HEK293 (cell line): ENCODE measurements at regions not wholly inside any gene's neighbourhood (a gene's known extent, or its start where the extent isn't known, plus 50 kb on each side); places are given as distances from the start of the nearest gene placed in this dataset.

ENCODE experiments used
- CTCF ChIA-PET: fragments of 350-600 bp; formaldehyde crosslinking; extraction: SDS; loops from one replicate; lab custom pipeline; 2021; ENCODE audit warnings: antibody characterized with exemption; lab: Yijun Ruan, JAX
- POLR2A ChIA-PET: fragments of 300-600 bp; formaldehyde crosslinking; extraction: SDS; loops from one replicate; lab custom pipeline; 2020; ENCODE audit warnings: antibody characterized with exemption, inconsistent platforms; lab: Yijun Ruan, JAX
- H3K27ac ChIP-seq: fragments of 200-500 bp; sonication (Bioruptor generic); 2 replicates; pipeline ENCODE4 v1.5.1; 2014; ENCODE audit warnings: low read depth, low read length, control low read depth, inconsistent platforms; ENCODE audit errors: extremely low read depth
- H3K36me3 ChIP-seq, 2 experiments: fragments of 200-500 bp in 1 of 2; sonication (Bioruptor generic) in 1 of 2; 1 replicate in 1 of 2; 2 replicates in 1 of 2; pipeline ENCODE4 v1.5.1; 2014 to 2017; ENCODE audit warnings: inconsistent platforms in 2 of 2, low read length in 2 of 2; ENCODE audit not compliant: control insufficient read depth in 2 of 2, insufficient read depth in 1 of 2
- H3K4me1 ChIP-seq: fragments of 200-500 bp; sonication (Bioruptor generic); 2 replicates; pipeline ENCODE4 v1.5.1; 2014; ENCODE audit warnings: mild to moderate bottlenecking, low read length, inconsistent platforms; ENCODE audit not compliant: control insufficient read depth, insufficient read depth
- H3K4me3 ChIP-seq: 2 replicates; pipeline ENCODE4 v1.5.1; 2011; ENCODE audit warnings: low read depth, mild to moderate bottlenecking, control low read depth, low read length, moderate library complexity
- H3K9me3 ChIP-seq: fragments of 200-500 bp; sonication (Bioruptor generic); 2 replicates; pipeline ENCODE4 v1.5.1; 2014; ENCODE audit warnings: low read depth, low read length, inconsistent platforms; ENCODE audit not compliant: control insufficient read depth, insufficient read depth
- CTCF ChIP-seq: fragments of 450-650 bp; formaldehyde crosslinking; IDR thresholded peaks from 2 replicates; pipeline ENCODE4 v1.5.1; 2016; ENCODE audit warnings: missing biosample characterization, missing genetic modification characterization
- GLIS1 ChIP-seq: fragments of 450-650 bp; formaldehyde crosslinking; IDR thresholded peaks from 2 replicates; pipeline ENCODE4 v1.5.1; 2016; ENCODE audit warnings: missing biosample characterization, missing genetic modification characterization
- IKZF3 ChIP-seq: fragments of 450-650 bp; IDR thresholded peaks from 2 replicates; pipeline ENCODE4 v1.5.0; 2018; ENCODE audit warnings: missing biosample characterization, mild to moderate bottlenecking, missing genetic modification characterization, moderate library complexity
- MZF1 ChIP-seq: fragments of 450-650 bp; formaldehyde crosslinking; IDR thresholded peaks from 2 replicates; pipeline ENCODE4 v1.5.1; 2017; ENCODE audit warnings: missing biosample characterization, missing genetic modification characterization, borderline replicate concordance
- OSR2 ChIP-seq: fragments of 450-650 bp; formaldehyde crosslinking; IDR thresholded peaks from 2 replicates; pipeline ENCODE4 v1.5.1; 2016; ENCODE audit warnings: missing biosample characterization, missing genetic modification characterization
- PRDM1 ChIP-seq: fragments of 450-650 bp; formaldehyde crosslinking; IDR thresholded peaks from 2 replicates; pipeline ENCODE4; 2016; ENCODE audit warnings: missing biosample characterization, missing genetic modification characterization
- TCF7L2 ChIP-seq: IDR thresholded peaks from 2 replicates; pipeline ENCODE4 v1.6.1; 2011; ENCODE audit warnings: low read depth, mild to moderate bottlenecking, inconsistent platforms, low read length, moderate library complexity, borderline replicate concordance
- ZBTB17 ChIP-seq: fragments of 450-650 bp; formaldehyde crosslinking; IDR thresholded peaks from 2 replicates; pipeline ENCODE4 v1.5.1; 2016; ENCODE audit warnings: missing biosample characterization, missing genetic modification characterization
- ZNF10 ChIP-seq: fragments of 450-650 bp; formaldehyde crosslinking; IDR thresholded peaks from 2 replicates; pipeline ENCODE4 v1.5.1; 2017; ENCODE audit warnings: missing biosample characterization, missing genetic modification characterization
- ZNF19 ChIP-seq: fragments of 450-650 bp; formaldehyde crosslinking; IDR thresholded peaks from 2 replicates; pipeline ENCODE4; 2016; ENCODE audit warnings: missing biosample characterization, missing genetic modification characterization, low read depth
- ZNF239 ChIP-seq: fragments of 450-650 bp; formaldehyde crosslinking; IDR thresholded peaks from 2 replicates; pipeline ENCODE4 v1.5.1; 2016; ENCODE audit warnings: missing biosample characterization, missing genetic modification characterization
- ZNF335 ChIP-seq: fragments of 450-650 bp; formaldehyde crosslinking; conservative IDR thresholded peaks from 2 replicates; pipeline ENCODE4 v1.5.1; 2016; ENCODE audit warnings: missing biosample characterization, missing genetic modification characterization
- ZNF366 ChIP-seq: fragments of 450-650 bp; formaldehyde crosslinking; conservative IDR thresholded peaks from 2 replicates; pipeline ENCODE4 v1.5.1; 2016; ENCODE audit warnings: missing biosample characterization, missing genetic modification characterization
- ZNF571 ChIP-seq: fragments of 450-650 bp; formaldehyde crosslinking; IDR thresholded peaks from 2 replicates; pipeline ENCODE4 v1.5.0; 2017; ENCODE audit warnings: missing biosample characterization, missing genetic modification characterization
- ZNF600 ChIP-seq: fragments of 450-650 bp; formaldehyde crosslinking; IDR thresholded peaks from 2 replicates; pipeline ENCODE4 v1.5.1; 2016; ENCODE audit warnings: missing biosample characterization, missing genetic modification characterization
- ZNF660 ChIP-seq: fragments of 450-650 bp; IDR thresholded peaks from 2 replicates; pipeline ENCODE4 v1.5.1; 2018; ENCODE audit warnings: missing biosample characterization, mild to moderate bottlenecking, missing genetic modification characterization
- ZSCAN5A ChIP-seq: fragments of 450-650 bp; formaldehyde crosslinking; IDR thresholded peaks from 2 replicates; pipeline ENCODE4 v1.5.1; 2016; ENCODE audit warnings: missing biosample characterization, missing genetic modification characterization
- TF ChIP-seq, protein P1 (sequence below): fragments of 450-650 bp; formaldehyde crosslinking; IDR thresholded peaks from 2 replicates; pipeline ENCODE4 v1.5.1; 2016; ENCODE audit warnings: missing biosample characterization, missing genetic modification characterization
- TF ChIP-seq, protein P2 (sequence below): fragments of 450-650 bp; formaldehyde crosslinking; IDR thresholded peaks from 2 replicates; pipeline ENCODE4 v1.5.1; 2016; ENCODE audit warnings: missing biosample characterization, missing genetic modification characterization

- CTCF ChIA-PET, result interaction anchor here (0.6 to 0.8 kb wide), 2 partner anchors 106 to 288 kb away, joined by 3 to 4 read pairs; no protein-coding TSS in a partner anchor
- Histone ChIP-seq H3K4me3 (peak overlapping the region; percentile 8; the same call in 1 of the 2 replicates), H3K36me3 (no peaks in the 10 kb centered on the region), H3K27ac (no peak overlapping the region), H3K9me3 (no peaks in the 10 kb centered on the region), H3K4me1 (no peaks in the 10 kb centered on the region)
- POLR2A ChIA-PET, result interaction anchor here (2.4 kb wide), 1 partner anchor 32 kb away, joined by 6 read pairs; no protein-coding TSS in a partner anchor
- TF ChIP-seq, protein P1, sequence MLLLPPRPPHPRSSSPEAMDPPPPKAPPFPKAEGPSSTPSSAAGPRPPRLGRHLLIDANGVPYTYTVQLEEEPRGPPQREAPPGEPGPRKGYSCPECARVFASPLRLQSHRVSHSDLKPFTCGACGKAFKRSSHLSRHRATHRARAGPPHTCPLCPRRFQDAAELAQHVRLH (tag by site-specific recombination), result no peak
- TF ChIP-seq GLIS1 (tag by site-specific recombination), result 0 out of 2 replicates have a peak, but pooled peaks have one; percentile 8
- no peak for TF ChIP-seq ZNF10 (tag by site-specific recombination)
- TF ChIP-seq PRDM1 (tag by site-specific recombination), result peak; percentile 83; the same call in 1 of the 2 replicates
- no peak for TF ChIP-seq ZNF19 (tag by site-specific recombination)
Measured at GRCh38 chr6:28791002-28791383, 132.8 kb downstream of the TRIM27 start.

GRCh38 chr6:28794175-28795002 is 129.4 kb downstream of the TRIM27 start:
- CTCF ChIA-PET, result interaction anchor here (0.6 to 5.1 kb wide), 10 partner anchors 23 to 214 kb away, joined by 3 to 47 read pairs (median 5); no protein-coding TSS in a partner anchor
- Histone ChIP-seq H3K4me1 (0 out of 2 replicates have a peak, but pooled peaks cover 4% of the 10 kb centered on the region), H3K36me3 (no peaks in the 10 kb centered on the region), H3K27ac (no peak overlapping the region), H3K9me3 (no peaks in the 10 kb centered on the region), H3K4me3 (peak overlapping the region; percentile 39)
- TF ChIP-seq OSR2 (tag by site-specific recombination) (peak; percentile 71; the same call in 1 of the 2 replicates), IKZF3 (tag by site-specific recombination) (peak; percentile 70), ZNF239 (tag by site-specific recombination) (no peak), ZBTB17 (tag by site-specific recombination) (peak; percentile 82), MZF1 (tag by site-specific recombination) (0 out of 2 replicates have a peak, but pooled peaks have one; percentile 11), ZNF660 (tag by site-specific recombination) (peak; percentile 19; the same call in 1 of the 2 replicates), TCF7L2 (no peak), ZSCAN5A (tag by site-specific recombination) (no peak), ZNF366 (tag by site-specific recombination) (peak; percentile 68; the same call in 1 of the 2 replicates), ZNF600 (tag by site-specific recombination) (0 out of 2 replicates have a peak, but pooled peaks have one; percentile 21), CTCF (tag by site-specific recombination) (peak; percentile 6; the same call in 1 of the 2 replicates), ZNF335 (tag by site-specific recombination) (peak; percentile 83), ZNF571 (tag by site-specific recombination) (no peak)
- TF ChIP-seq, protein P2, sequence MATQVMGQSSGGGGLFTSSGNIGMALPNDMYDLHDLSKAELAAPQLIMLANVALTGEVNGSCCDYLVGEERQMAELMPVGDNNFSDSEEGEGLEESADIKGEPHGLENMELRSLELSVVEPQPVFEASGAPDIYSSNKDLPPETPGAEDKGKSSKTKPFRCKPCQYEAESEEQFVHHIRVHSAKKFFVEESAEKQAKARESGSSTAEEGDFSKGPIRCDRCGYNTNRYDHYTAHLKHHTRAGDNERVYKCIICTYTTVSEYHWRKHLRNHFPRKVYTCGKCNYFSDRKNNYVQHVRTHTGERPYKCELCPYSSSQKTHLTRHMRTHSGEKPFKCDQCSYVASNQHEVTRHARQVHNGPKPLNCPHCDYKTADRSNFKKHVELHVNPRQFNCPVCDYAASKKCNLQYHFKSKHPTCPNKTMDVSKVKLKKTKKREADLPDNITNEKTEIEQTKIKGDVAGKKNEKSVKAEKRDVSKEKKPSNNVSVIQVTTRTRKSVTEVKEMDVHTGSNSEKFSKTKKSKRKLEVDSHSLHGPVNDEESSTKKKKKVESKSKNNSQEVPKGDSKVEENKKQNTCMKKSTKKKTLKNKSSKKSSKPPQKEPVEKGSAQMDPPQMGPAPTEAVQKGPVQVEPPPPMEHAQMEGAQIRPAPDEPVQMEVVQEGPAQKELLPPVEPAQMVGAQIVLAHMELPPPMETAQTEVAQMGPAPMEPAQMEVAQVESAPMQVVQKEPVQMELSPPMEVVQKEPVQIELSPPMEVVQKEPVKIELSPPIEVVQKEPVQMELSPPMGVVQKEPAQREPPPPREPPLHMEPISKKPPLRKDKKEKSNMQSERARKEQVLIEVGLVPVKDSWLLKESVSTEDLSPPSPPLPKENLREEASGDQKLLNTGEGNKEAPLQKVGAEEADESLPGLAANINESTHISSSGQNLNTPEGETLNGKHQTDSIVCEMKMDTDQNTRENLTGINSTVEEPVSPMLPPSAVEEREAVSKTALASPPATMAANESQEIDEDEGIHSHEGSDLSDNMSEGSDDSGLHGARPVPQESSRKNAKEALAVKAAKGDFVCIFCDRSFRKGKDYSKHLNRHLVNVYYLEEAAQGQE (tag by site-specific recombination), result peak; percentile 61; the same call in 1 of the 2 replicates
- POLR2A ChIA-PET, result interaction anchor here (0.5 to 3.0 kb wide), 8 partner anchors 15 to 187 kb away, joined by 3 to 15 read pairs (median 4); no protein-coding TSS in a partner anchor
